AG09309 (cell line): ENCODE measurements at regions not wholly inside any gene's neighbourhood (a gene's known extent, or its start where the extent isn't known, plus 50 kb on each side); places are given as distances from the start of the nearest gene placed in this dataset.

ENCODE experiments used
- DNase-seq: peaks from one replicate; pipeline ENCODE4 v3.0.0-alpha.2; 2010; ENCODE audit warnings: low read depth
- H3K4me3 ChIP-seq: 2 replicates; pipeline ENCODE4 v1.5.1; 2011; ENCODE audit warnings: mild to moderate bottlenecking, low read depth, low read length, moderate library complexity; ENCODE audit not compliant: control insufficient read depth
- CTCF ChIP-seq: IDR thresholded peaks from 2 replicates; pipeline ENCODE4 v1.5.1; 2011; ENCODE audit warnings: mild to moderate bottlenecking, low read depth, low read length, inconsistent platforms; ENCODE audit not compliant: insufficient read depth, control insufficient read depth; ENCODE audit errors: missing control alignments

- DNase-seq = no peak
- TF ChIP-seq CTCF = no peak
- no peak overlapping the region for H3K4me3 ChIP-seq
Observed at GRCh38 chr2:221844212-221845020, 272.3 kb upstream of the EPHA4 start.

GRCh38 chr2:221836095-221836494, 264.0 kb upstream of the EPHA4 start:
- DNase-seq = no peak
- TF ChIP-seq CTCF = no peak
- no peak overlapping the region for H3K4me3 ChIP-seq

GRCh38 chr2:221833966-221834365, 261.9 kb upstream of the EPHA4 start:
- DNase-seq = no peak
- H3K4me3 ChIP-seq = no peak overlapping the region
- TF ChIP-seq CTCF = no peak

- DNase-seq = no peak
- no peak for TF ChIP-seq CTCF
- no peak overlapping the region for H3K4me3 ChIP-seq
Observed at GRCh38 chr2:221831051-221831450, 258.9 kb upstream of the EPHA4 start.

- DNase-seq = no peak
- TF ChIP-seq CTCF = no peak
- H3K4me3 ChIP-seq = no peak overlapping the region
Observed at GRCh38 chr2:221822416-221822815, 250.3 kb upstream of the EPHA4 start.

GRCh38 chr2:221818616-221819320, 246.7 kb upstream of the EPHA4 start:
- no peak for DNase-seq
- no peak for TF ChIP-seq CTCF

GRCh38 chr2:221817878-221818277, 245.8 kb upstream of the EPHA4 start:
- DNase-seq = no peak
- no peak overlapping the region for H3K4me3 ChIP-seq
- no peak for TF ChIP-seq CTCF

More at GRCh38 chr2:221818616-221819320, 246.7 kb upstream of the EPHA4 start:
- H3K4me3 ChIP-seq = no peak overlapping the region
